Liver (tissue), 8 donors: ENCODE measurements at regions not wholly inside any gene's neighbourhood (a gene's known extent, or its start where the extent isn't known, plus 50 kb on each side); places are given as distances from the start of the nearest gene placed in this dataset.

Source experiments
- DNase-seq: peaks from one replicate; pipeline ENCODE4 v3.0.0-alpha.2; 2017; ENCODE audit warnings: low spot score
- H3K27ac ChIP-seq, 2 donors: one replicate each; pipeline ENCODE4 v1.7.0; 2013; ENCODE audit warnings: inconsistent platforms in 2 of 2, low read length in 2 of 2, control low read depth in 1 of 2, low read depth in 1 of 2, mild to moderate bottlenecking in 1 of 2
- H3K27me3 ChIP-seq, 4 donors: one replicate each; pipeline versions ENCODE4 v1.6.1 to v1.7.0; 2013; ENCODE audit warnings: low read length in 3 of 4, inconsistent platforms in 1 of 4, mild to moderate bottlenecking in 1 of 4, moderate library complexity in 1 of 4; ENCODE audit not compliant: control insufficient read depth in 4 of 4, insufficient read depth in 4 of 4
- H3K36me3 ChIP-seq, 4 donors: one replicate each; pipeline versions ENCODE4 v1.6.1 to v1.7.0; 2013; ENCODE audit warnings: low read length in 3 of 4, mild to moderate bottlenecking in 3 of 4, low read depth in 1 of 4, moderate library complexity in 1 of 4; ENCODE audit not compliant: control insufficient read depth in 4 of 4, insufficient read depth in 3 of 4
- H3K4me1 ChIP-seq, 4 donors: one replicate each; pipeline versions ENCODE4 v1.6.1 to v1.7.0; 2013; ENCODE audit warnings: low read length in 3 of 4, mild to moderate bottlenecking in 3 of 4, moderate library complexity in 1 of 4; ENCODE audit not compliant: control insufficient read depth in 4 of 4, insufficient read depth in 4 of 4
- H3K4me3 ChIP-seq, 3 donors: one replicate each; pipeline versions ENCODE4 v1.6.1 to v1.7.0; 2013; ENCODE audit warnings: low read length in 3 of 3, control low read depth in 1 of 3, low read depth in 1 of 3, mild to moderate bottlenecking in 1 of 3
- H3K9ac ChIP-seq, 2 donors: one replicate each; pipeline ENCODE4 v1.7.0; 2013; ENCODE audit warnings: low read length in 2 of 2, mild to moderate bottlenecking in 2 of 2, moderate library complexity in 2 of 2, control low read depth in 1 of 2, low read depth in 1 of 2
- H3K9me3 ChIP-seq, 4 donors: one replicate each; pipeline versions ENCODE4 v1.6.1 to v1.7.0; 2013; ENCODE audit warnings: low read length in 3 of 4; ENCODE audit not compliant: control insufficient read depth in 4 of 4
- EGR1 ChIP-seq, 2 donors: IDR thresholded peaks; 2 replicates each; pipeline ENCODE4 v1.6.1; 2016 to 2018; ENCODE audit warnings: antibody characterized with exemption in 2 of 2, low read depth in 2 of 2
- FOXA1 ChIP-seq: IDR thresholded peaks from 2 replicates; pipeline ENCODE4 v1.6.1; 2016; ENCODE audit warnings: antibody characterized with exemption
- FOXA2 ChIP-seq: IDR thresholded peaks from 2 replicates; pipeline ENCODE4 v1.6.1; 2016; ENCODE audit warnings: antibody characterized with exemption
- GABPA ChIP-seq, 2 donors: IDR thresholded peaks in 1 of 2; conservative IDR thresholded peaks in 1 of 2; 2 replicates each; pipeline ENCODE4 v1.6.1; 2016; ENCODE audit warnings: antibody characterized with exemption in 2 of 2, mild to moderate bottlenecking in 1 of 2, moderate library complexity in 1 of 2
- HNF4A ChIP-seq, 2 donors: conservative IDR thresholded peaks; 2 replicates each; pipeline ENCODE4 v1.6.1; 2016; ENCODE audit warnings: antibody characterized with exemption in 2 of 2, mild to moderate bottlenecking in 2 of 2
- HNF4G ChIP-seq: IDR thresholded peaks from 2 replicates; pipeline ENCODE4 v1.6.1; 2016; ENCODE audit warnings: antibody characterized with exemption
- JUND ChIP-seq, 2 donors: IDR thresholded peaks; 2 replicates each; pipeline ENCODE4 v1.6.1; 2016; ENCODE audit warnings: antibody characterized with exemption in 2 of 2
- NR2F2 ChIP-seq: IDR thresholded peaks from 2 replicates; pipeline ENCODE4 v1.6.1; 2016; ENCODE audit warnings: antibody characterized with exemption
- RXRA ChIP-seq, 2 donors: IDR thresholded peaks; 2 replicates each; pipeline ENCODE4 v1.6.1; 2017 to 2018; ENCODE audit warnings: antibody characterized with exemption in 2 of 2, mild to moderate bottlenecking in 1 of 2
- SP1 ChIP-seq: IDR thresholded peaks from 2 replicates; pipeline ENCODE4 v1.6.1; 2018; ENCODE audit warnings: antibody characterized with exemption, mild to moderate bottlenecking
- TAF1 ChIP-seq: conservative IDR thresholded peaks from 2 replicates; pipeline ENCODE4 v1.6.1; 2016; ENCODE audit warnings: antibody characterized with exemption, mild to moderate bottlenecking
- YY1 ChIP-seq: IDR thresholded peaks from 2 replicates; pipeline ENCODE4 v1.6.1; 2016; ENCODE audit warnings: antibody characterized with exemption, mild to moderate bottlenecking
- WGBS: extraction: QIAGEN DNeasy Blood & Tissue Kit; methylation state at CpG from one replicate; pipeline ENCODE4 v1.1.7; 2013; 5-methylcytosine and 5-hydroxymethylcytosine counted together
- TF ChIP-seq, protein P1 (sequence below): IDR thresholded peaks from 2 replicates; pipeline ENCODE4 v1.6.1; 2016; ENCODE audit warnings: antibody characterized with exemption
- TF ChIP-seq, protein P2 (sequence below): IDR thresholded peaks from 2 replicates; pipeline ENCODE4 v1.6.1; 2016; ENCODE audit warnings: antibody characterized with exemption
- TF ChIP-seq, protein P3 (sequence below): IDR thresholded peaks from 2 replicates; pipeline ENCODE4 v1.6.1; 2016; ENCODE audit warnings: antibody characterized with exemption, mild to moderate bottlenecking
- TF ChIP-seq, protein P4 (sequence below): IDR thresholded peaks from 2 replicates; pipeline ENCODE4 v1.6.1; 2016; ENCODE audit warnings: antibody characterized with exemption
- TF ChIP-seq, protein P5 (sequence below): fragments of 150-350 bp; IDR thresholded peaks from 2 replicates; pipeline ENCODE4 v1.5.1; 2017; ENCODE audit warnings: improper control_type of control experiment, low read depth, low read length; ENCODE audit not compliant: missing input control
- donor health status: healthy.
- donor health status: healthy.
- donor health status: healthy.
- donor health status: healthy.
- donor health status: healthy.

DNA sequence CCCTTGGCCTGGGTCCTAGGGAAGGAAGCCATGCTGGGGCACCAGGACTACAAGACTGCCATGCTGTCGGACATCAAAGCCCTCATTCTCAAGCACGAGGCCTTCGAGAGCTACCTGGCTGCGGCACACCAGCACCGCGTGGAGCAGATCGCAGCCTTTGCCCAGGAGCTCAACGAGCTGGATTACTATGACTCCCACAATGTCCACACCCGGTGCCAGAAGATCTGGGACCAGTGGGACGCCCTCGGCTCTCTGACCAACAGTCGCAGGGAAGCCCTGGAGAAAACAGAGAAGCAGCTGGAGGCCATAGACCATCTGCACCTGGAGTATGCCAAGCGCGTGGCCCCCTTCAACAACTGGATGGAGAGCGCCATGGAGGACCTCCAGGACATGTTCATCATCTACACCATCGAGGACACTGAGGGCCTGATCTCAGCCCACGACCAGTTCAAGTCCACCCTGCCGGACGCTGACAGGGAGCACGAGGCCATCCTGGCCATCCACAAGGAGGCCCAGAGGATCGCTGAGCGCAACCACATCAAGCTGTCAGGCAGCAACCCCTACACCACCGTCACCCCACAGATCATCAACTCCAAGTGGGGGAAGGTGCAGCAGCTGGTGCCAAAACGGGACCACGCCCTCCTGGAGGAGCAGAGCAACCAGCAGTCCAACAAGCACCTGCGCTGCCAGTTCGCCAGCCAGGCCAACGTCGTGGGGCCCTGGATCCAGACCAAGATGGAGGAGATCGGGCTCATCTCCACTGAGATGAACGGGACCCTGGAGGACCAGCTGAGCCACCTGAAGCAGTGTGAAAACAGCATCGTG is 487.0 kb downstream of the TRAM1L1 start:
- H3K9me3 ChIP-seq: peaks cover 0 to 3% (median 0%) of the 10 kb centered on the region in 4 donors

More for the DNA sequence above, 487.0 kb downstream of the TRAM1L1 start:
- H3K4me1 ChIP-seq: no peaks in the 10 kb centered on the region
- H3K36me3 ChIP-seq: no peaks in the 10 kb centered on the region
- TF ChIP-seq TAF1 (no peak), FOXA1 (no peak), RXRA (IDR thresholded peaks at IDR 0.05) (no peak), NR2F2 (no peak), GABPA (IDR thresholded peaks at IDR 0.05 in 1 of 2, conservative IDR thresholded peaks at IDR 0.05 in 1 of 2) (no peak), SP1 (no peak), FOXA2 (no peak), JUND (IDR thresholded peaks at IDR 0.05) (no peak), HNF4A (conservative IDR thresholded peaks at IDR 0.05) (no peak), YY1 (no peak), EGR1 (IDR thresholded peaks at IDR 0.05; ENCODE audit: low read depth in 2 of 2) (no peak), HNF4G (no peak)
- TF ChIP-seq, protein P1, sequence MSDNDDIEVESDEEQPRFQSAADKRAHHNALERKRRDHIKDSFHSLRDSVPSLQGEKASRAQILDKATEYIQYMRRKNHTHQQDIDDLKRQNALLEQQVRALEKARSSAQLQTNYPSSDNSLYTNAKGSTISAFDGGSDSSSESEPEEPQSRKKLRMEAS: no peak
- TF ChIP-seq, protein P2, sequence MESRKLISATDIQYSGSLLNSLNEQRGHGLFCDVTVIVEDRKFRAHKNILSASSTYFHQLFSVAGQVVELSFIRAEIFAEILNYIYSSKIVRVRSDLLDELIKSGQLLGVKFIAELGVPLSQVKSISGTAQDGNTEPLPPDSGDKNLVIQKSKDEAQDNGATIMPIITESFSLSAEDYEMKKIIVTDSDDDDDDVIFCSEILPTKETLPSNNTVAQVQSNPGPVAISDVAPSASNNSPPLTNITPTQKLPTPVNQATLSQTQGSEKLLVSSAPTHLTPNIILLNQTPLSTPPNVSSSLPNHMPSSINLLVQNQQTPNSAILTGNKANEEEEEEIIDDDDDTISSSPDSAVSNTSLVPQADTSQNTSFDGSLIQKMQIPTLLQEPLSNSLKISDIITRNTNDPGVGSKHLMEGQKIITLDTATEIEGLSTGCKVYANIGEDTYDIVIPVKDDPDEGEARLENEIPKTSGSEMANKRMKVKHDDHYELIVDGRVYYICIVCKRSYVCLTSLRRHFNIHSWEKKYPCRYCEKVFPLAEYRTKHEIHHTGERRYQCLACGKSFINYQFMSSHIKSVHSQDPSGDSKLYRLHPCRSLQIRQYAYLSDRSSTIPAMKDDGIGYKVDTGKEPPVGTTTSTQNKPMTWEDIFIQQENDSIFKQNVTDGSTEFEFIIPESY: no peak
- TF ChIP-seq, protein P3, sequence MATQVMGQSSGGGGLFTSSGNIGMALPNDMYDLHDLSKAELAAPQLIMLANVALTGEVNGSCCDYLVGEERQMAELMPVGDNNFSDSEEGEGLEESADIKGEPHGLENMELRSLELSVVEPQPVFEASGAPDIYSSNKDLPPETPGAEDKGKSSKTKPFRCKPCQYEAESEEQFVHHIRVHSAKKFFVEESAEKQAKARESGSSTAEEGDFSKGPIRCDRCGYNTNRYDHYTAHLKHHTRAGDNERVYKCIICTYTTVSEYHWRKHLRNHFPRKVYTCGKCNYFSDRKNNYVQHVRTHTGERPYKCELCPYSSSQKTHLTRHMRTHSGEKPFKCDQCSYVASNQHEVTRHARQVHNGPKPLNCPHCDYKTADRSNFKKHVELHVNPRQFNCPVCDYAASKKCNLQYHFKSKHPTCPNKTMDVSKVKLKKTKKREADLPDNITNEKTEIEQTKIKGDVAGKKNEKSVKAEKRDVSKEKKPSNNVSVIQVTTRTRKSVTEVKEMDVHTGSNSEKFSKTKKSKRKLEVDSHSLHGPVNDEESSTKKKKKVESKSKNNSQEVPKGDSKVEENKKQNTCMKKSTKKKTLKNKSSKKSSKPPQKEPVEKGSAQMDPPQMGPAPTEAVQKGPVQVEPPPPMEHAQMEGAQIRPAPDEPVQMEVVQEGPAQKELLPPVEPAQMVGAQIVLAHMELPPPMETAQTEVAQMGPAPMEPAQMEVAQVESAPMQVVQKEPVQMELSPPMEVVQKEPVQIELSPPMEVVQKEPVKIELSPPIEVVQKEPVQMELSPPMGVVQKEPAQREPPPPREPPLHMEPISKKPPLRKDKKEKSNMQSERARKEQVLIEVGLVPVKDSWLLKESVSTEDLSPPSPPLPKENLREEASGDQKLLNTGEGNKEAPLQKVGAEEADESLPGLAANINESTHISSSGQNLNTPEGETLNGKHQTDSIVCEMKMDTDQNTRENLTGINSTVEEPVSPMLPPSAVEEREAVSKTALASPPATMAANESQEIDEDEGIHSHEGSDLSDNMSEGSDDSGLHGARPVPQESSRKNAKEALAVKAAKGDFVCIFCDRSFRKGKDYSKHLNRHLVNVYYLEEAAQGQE: no peak
- TF ChIP-seq, protein P4, sequence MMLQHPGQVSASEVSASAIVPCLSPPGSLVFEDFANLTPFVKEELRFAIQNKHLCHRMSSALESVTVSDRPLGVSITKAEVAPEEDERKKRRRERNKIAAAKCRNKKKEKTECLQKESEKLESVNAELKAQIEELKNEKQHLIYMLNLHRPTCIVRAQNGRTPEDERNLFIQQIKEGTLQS: no peak
- TF ChIP-seq, protein P5, sequence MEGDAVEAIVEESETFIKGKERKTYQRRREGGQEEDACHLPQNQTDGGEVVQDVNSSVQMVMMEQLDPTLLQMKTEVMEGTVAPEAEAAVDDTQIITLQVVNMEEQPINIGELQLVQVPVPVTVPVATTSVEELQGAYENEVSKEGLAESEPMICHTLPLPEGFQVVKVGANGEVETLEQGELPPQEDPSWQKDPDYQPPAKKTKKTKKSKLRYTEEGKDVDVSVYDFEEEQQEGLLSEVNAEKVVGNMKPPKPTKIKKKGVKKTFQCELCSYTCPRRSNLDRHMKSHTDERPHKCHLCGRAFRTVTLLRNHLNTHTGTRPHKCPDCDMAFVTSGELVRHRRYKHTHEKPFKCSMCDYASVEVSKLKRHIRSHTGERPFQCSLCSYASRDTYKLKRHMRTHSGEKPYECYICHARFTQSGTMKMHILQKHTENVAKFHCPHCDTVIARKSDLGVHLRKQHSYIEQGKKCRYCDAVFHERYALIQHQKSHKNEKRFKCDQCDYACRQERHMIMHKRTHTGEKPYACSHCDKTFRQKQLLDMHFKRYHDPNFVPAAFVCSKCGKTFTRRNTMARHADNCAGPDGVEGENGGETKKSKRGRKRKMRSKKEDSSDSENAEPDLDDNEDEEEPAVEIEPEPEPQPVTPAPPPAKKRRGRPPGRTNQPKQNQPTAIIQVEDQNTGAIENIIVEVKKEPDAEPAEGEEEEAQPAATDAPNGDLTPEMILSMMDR: no peak
- WGBS: 91% methylated on average over 32 of the region's 32 CpGs
- no peak for DNase-seq
- no peak overlapping the region for H3K4me3 ChIP-seq
- H3K27me3 ChIP-seq: peaks cover 0 to 4% (median 0%) of the 10 kb centered on the region in 4 donors
- no peak overlapping the region for H3K27ac ChIP-seq
- H3K9ac ChIP-seq: no peak overlapping the region
